Upper lobe of left lung (tissue), 4 donors: ENCODE measurements at regions not wholly inside any gene's neighbourhood (a gene's known extent, or its start where the extent isn't known, plus 50 kb on each side); places are given as distances from the start of the nearest gene placed in this dataset.
"Not testable (repeated sequence)": the region's sequence is repeated elsewhere in the genome, so short reads cannot be mapped to it uniquely, and the experiment has no call there.

Source experiments
- CTCF ChIP-seq, 6 experiments: fragments of 450-650 bp in 4 of 6; fragments of 200-600 bp in 2 of 6; sonication (generic) in 2 of 6; IDR thresholded peaks; one replicate each; pipeline ENCODE4 v1.5.1; 2016 to 2019; ENCODE audit warnings: antibody characterized with exemption in 6 of 6
- POLR2A ChIP-seq, 4 donors: fragments of 450-650 bp; IDR thresholded peaks; one replicate each; pipeline ENCODE4 v1.5.1; 2016 to 2017; ENCODE audit warnings: antibody characterized with exemption in 4 of 4, mild to moderate bottlenecking in 2 of 4

- TF ChIP-seq POLR2A, CTCF (IDR thresholded peaks at IDR 0.05): not testable (repeated sequence)
Observed at GRCh38 chr4:189703000-189703399, 237.7 kb upstream of the FRG1 start.
